ENCODE measurements at regions not wholly inside any gene's neighbourhood (a gene's known extent, or its start where the extent isn't known, plus 50 kb on each side); places are given as distances from the start of the nearest gene placed in this dataset.

DNA sequence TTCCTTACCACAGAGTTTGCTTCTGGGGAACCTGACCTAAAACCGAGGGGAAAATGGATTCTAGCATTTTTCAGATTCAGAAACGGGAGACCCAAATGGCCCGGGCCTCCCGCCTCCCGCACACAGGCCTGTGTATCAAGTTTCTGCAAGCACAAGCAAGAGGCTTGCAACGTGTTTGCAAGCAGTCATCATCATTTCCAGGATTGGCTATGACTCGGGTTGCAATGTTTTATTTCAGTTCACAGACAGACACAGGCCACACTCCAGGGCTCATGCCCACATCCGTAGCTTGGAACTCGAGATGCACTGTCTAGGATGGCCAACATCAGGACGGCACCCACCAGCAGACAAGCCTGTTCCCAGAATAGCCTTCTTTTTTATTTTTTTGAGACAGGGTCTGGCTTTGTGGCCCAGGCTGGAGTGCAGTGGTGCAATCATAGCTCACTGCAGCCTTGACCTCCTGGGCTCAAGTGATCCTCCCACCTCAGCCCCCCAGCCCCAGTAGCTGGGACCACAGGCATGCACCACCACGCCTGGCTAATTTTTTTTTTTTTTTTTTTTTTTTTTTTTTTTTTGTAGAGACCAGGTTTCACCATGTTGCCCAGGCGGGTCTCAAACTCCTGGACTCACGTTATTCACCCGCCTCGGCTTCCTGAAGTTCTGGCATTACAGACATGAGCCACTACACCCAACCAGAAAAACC is 68.1 kb upstream of the FOXK1 start:
- H3F3A ChIP-seq (ENCODE audit: low read depth): no peaks in the 10 kb centered on the region
- H3K27me3 ChIP-seq (ENCODE audit: insufficient read depth, low read length, poor library complexity, severe bottlenecking): no peaks in the 10 kb centered on the region
- no peak for TF ChIP-seq EZH2phosphoT487 (IDR thresholded peaks at IDR 0.05; ENCODE audit: borderline replicate concordance)
- TF ChIP-seq, protein P1, sequence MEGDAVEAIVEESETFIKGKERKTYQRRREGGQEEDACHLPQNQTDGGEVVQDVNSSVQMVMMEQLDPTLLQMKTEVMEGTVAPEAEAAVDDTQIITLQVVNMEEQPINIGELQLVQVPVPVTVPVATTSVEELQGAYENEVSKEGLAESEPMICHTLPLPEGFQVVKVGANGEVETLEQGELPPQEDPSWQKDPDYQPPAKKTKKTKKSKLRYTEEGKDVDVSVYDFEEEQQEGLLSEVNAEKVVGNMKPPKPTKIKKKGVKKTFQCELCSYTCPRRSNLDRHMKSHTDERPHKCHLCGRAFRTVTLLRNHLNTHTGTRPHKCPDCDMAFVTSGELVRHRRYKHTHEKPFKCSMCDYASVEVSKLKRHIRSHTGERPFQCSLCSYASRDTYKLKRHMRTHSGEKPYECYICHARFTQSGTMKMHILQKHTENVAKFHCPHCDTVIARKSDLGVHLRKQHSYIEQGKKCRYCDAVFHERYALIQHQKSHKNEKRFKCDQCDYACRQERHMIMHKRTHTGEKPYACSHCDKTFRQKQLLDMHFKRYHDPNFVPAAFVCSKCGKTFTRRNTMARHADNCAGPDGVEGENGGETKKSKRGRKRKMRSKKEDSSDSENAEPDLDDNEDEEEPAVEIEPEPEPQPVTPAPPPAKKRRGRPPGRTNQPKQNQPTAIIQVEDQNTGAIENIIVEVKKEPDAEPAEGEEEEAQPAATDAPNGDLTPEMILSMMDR (conservative IDR thresholded peaks at IDR 0.05; ENCODE audit: low read length): no peak
- H4K20me1 ChIP-seq (ENCODE audit: insufficient read depth, low read length, poor library complexity, severe bottlenecking): no peaks in the 10 kb centered on the region
- no peaks in the 10 kb centered on the region for H3K9me2 ChIP-seq (replicated peaks; ENCODE audit: low read depth, low read length)
- H2AFZ ChIP-seq (ENCODE audit: low read length): no peak overlapping the region
- no peak overlapping the region for H3K9ac ChIP-seq (ENCODE audit: low read depth, low read length, poor library complexity, severe bottlenecking)
- no peaks in the 10 kb centered on the region for H3K36me3 ChIP-seq (ENCODE audit: insufficient read depth, low read length)
- H3K4me3 ChIP-seq (ENCODE audit: low read length, poor library complexity, severe bottlenecking): no peak overlapping the region
- H3K79me2 ChIP-seq (ENCODE audit: insufficient read depth, low read length): no peaks in the 10 kb centered on the region
- no peaks in the 10 kb centered on the region for H3K4me1 ChIP-seq (ENCODE audit: insufficient read depth, low read length, poor library complexity, severe bottlenecking)
- H3K9me3 ChIP-seq (ENCODE audit: insufficient read depth, low read depth, low read length): no peaks in the 10 kb centered on the region
- no peak overlapping the region for H3K4me2 ChIP-seq (ENCODE audit: low read depth, low read length, poor library complexity, severe bottlenecking)

GRCh38 chr7:4616116-4616515 is 66.0 kb upstream of the FOXK1 start:
- Histone ChIP-seq H4K20me1 (ENCODE audit: insufficient read depth, low read length, poor library complexity, severe bottlenecking) (no peaks in the 10 kb centered on the region), H3K9me3 (ENCODE audit: insufficient read depth, low read depth, low read length) (no peaks in the 10 kb centered on the region)

GRCh38 chr7:4621396-4621795 is 60.7 kb upstream of the FOXK1 start:
- Histone ChIP-seq H3K9me3 (ENCODE audit: insufficient read depth, low read depth, low read length) (peaks cover 9% of the 10 kb centered on the region; the same call in 1 of the 2 replicates), H3K36me3 (ENCODE audit: insufficient read depth, low read length) (no peaks in the 10 kb centered on the region), H4K20me1 (ENCODE audit: insufficient read depth, low read length, poor library complexity, severe bottlenecking) (no peaks in the 10 kb centered on the region), H3K79me2 (ENCODE audit: insufficient read depth, low read length) (no peaks in the 10 kb centered on the region), H3F3A (ENCODE audit: low read depth) (no peaks in the 10 kb centered on the region), H2AFZ (ENCODE audit: low read length) (no peak overlapping the region), H3K4me2 (ENCODE audit: low read depth, low read length, poor library complexity, severe bottlenecking) (no peak overlapping the region), H3K27me3 (ENCODE audit: insufficient read depth, low read length, poor library complexity, severe bottlenecking) (no peaks in the 10 kb centered on the region), H3K9me2 (replicated peaks; ENCODE audit: low read depth, low read length) (no peaks in the 10 kb centered on the region), H3K4me1 (ENCODE audit: insufficient read depth, low read length, poor library complexity, severe bottlenecking) (no peaks in the 10 kb centered on the region), H3K4me3 (ENCODE audit: low read length, poor library complexity, severe bottlenecking) (no peak overlapping the region), H3K9ac (ENCODE audit: low read depth, low read length, poor library complexity, severe bottlenecking) (no peak overlapping the region)
- TF ChIP-seq, protein P1 (conservative IDR thresholded peaks at IDR 0.05; ENCODE audit: low read length): no peak
- no peak for TF ChIP-seq EZH2phosphoT487 (IDR thresholded peaks at IDR 0.05; ENCODE audit: borderline replicate concordance)

More at GRCh38 chr7:4616116-4616515, 66.0 kb upstream of the FOXK1 start:
- Histone ChIP-seq H3K36me3 (ENCODE audit: insufficient read depth, low read length) (no peaks in the 10 kb centered on the region), H3K4me1 (ENCODE audit: insufficient read depth, low read length, poor library complexity, severe bottlenecking) (no peaks in the 10 kb centered on the region), H3K9ac (ENCODE audit: low read depth, low read length, poor library complexity, severe bottlenecking) (no peak overlapping the region), H3K9me2 (replicated peaks; ENCODE audit: low read depth, low read length) (no peaks in the 10 kb centered on the region), H3K4me2 (ENCODE audit: low read depth, low read length, poor library complexity, severe bottlenecking) (no peak overlapping the region), H3F3A (ENCODE audit: low read depth) (no peaks in the 10 kb centered on the region), H3K4me3 (ENCODE audit: low read length, poor library complexity, severe bottlenecking) (no peak overlapping the region), H3K27me3 (ENCODE audit: insufficient read depth, low read length, poor library complexity, severe bottlenecking) (no peaks in the 10 kb centered on the region), H2AFZ (ENCODE audit: low read length) (no peak overlapping the region), H3K79me2 (ENCODE audit: insufficient read depth, low read length) (no peaks in the 10 kb centered on the region)
- no peak for TF ChIP-seq EZH2phosphoT487 (IDR thresholded peaks at IDR 0.05; ENCODE audit: borderline replicate concordance)
- TF ChIP-seq, protein P1 (conservative IDR thresholded peaks at IDR 0.05; ENCODE audit: low read length): no peak

Measured in Loucy (cell line).